AG09319 (cell line): ENCODE measurements at regions not wholly inside any gene's neighbourhood (a gene's known extent, or its start where the extent isn't known, plus 50 kb on each side); places are given as distances from the start of the nearest gene placed in this dataset.
"Not testable (repeated sequence)": the region's sequence is repeated elsewhere in the genome, so short reads cannot be mapped to it uniquely, and the experiment has no call there.

Source experiments
- DNase-seq: peaks from one replicate; pipeline ENCODE4 v3.0.0-alpha.2; 2010; ENCODE audit warnings: low read depth; ENCODE audit errors: extremely low read depth
- TF ChIP-seq, protein P1 (sequence below): IDR thresholded peaks from 2 replicates; pipeline ENCODE4 v1.5.1; 2011; ENCODE audit warnings: low read depth, mild to moderate bottlenecking, inconsistent platforms, low read length, moderate library complexity

DNA sequence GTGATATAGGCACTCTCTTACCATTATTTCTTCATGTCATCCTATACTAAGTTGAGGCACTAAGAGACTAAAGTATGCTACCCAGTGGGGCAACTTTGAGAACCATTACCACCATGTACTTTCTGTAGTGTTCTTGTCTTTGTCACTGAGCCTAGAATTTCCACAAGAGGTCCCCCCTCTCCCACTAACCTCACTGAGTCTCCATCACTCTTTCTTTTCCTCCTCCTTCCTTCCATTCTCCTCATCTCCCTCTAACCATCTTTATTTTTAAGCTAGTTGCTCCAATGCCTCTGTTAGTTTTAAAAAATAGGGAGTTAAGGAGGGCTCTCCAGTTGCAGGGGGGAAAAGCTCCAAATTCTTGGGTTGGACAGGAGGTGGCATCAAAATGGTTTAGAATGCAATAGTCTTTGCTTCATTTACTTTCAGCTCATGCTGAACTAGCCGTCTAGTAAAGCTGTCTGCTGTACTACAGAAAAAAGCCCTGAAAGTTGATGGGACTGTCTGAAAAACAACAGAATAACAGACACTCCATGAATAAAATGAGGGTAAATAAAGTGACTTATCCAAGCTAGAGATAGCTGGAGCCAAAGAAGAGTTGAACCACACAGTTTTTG is 85.1 kb upstream of the MYRIP start:
- no peak for DNase-seq
- TF ChIP-seq, protein P1, sequence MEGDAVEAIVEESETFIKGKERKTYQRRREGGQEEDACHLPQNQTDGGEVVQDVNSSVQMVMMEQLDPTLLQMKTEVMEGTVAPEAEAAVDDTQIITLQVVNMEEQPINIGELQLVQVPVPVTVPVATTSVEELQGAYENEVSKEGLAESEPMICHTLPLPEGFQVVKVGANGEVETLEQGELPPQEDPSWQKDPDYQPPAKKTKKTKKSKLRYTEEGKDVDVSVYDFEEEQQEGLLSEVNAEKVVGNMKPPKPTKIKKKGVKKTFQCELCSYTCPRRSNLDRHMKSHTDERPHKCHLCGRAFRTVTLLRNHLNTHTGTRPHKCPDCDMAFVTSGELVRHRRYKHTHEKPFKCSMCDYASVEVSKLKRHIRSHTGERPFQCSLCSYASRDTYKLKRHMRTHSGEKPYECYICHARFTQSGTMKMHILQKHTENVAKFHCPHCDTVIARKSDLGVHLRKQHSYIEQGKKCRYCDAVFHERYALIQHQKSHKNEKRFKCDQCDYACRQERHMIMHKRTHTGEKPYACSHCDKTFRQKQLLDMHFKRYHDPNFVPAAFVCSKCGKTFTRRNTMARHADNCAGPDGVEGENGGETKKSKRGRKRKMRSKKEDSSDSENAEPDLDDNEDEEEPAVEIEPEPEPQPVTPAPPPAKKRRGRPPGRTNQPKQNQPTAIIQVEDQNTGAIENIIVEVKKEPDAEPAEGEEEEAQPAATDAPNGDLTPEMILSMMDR = peak; percentile 1; the same call in 1 of the 2 replicates

DNA sequence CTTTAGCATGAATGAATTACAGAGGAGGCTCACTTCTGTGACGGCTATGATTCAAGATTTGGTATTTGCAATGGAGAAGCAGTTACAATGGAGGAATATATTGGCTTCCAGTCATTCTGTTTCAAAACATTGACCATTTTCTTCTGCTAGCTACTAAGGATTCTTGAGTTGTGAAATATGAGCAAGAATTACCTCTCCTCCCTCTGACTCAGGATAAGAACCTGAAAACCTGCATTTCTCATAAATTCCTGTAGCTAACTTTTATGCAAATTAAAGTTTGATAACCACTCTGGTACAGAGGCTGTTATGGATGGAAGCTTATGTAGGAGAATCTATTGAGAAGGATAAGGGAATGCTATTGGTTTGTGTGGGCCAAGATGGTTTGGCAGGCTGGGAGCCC is 84.1 kb upstream of the MYRIP start:
- TF ChIP-seq, protein P1 = no peak
- DNase-seq = no peak

DNA sequence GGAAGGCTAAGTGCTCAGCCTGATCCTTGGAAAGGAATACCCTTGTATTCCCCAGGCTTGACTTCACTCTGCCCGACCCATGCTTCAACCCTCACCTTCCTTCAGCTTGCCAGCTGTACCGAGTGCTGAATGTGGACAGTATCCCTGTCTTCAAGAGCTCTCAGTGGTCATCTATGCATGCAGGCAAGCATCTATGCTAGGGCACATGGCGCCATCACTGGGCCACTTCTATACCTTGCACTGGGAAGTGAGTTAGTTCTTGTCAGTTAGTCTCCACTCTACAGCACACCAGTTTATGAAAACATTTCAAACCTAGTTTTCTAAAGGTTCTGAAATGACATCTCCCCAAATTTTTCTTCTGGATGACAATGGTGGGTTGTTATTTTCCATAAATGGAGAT is 82.0 kb upstream of the MYRIP start:
- DNase-seq = no peak
- TF ChIP-seq, protein P1 = peak; percentile 18

DNA sequence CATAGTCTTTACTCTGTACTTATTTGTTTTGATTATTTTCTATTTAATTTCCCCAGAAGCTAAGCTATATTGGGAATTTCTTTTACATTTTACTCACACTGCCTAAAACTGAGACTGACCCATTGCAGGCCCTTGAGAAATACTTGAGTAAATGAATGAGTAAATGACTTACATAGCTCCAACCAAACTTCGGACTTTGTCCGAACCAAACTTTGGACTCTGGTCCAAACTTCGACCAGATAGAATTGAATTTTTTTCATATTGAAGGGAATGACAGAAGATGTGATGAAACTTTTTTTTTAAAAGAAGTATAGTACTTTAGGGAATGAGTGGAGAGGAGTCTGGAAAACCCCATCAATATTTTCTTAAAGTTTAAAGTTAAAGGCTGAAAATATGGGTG is 75.6 kb upstream of the MYRIP start:
- TF ChIP-seq, protein P1 = no peak
- no peak for DNase-seq

DNA sequence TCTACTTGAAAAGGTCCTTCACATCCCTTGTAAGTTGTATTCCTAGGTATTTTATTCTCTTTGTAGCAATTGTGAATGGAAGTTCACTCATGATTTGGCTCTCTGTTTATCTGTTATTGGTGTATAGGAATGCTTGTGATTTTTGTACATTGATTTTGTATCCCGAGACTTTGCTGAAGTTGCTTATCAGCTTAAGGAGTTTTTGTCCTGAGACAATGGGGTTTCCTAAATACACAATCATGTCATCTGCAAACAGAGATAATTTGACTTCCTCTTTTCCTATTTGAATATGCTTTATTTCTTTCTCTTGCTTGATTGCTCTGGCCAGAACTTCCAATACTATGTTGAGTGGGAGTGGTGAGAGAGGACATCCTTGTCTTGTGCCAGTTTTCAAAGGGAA is 69.8 kb upstream of the MYRIP start:
- not testable (repeated sequence) for DNase-seq

DNA sequence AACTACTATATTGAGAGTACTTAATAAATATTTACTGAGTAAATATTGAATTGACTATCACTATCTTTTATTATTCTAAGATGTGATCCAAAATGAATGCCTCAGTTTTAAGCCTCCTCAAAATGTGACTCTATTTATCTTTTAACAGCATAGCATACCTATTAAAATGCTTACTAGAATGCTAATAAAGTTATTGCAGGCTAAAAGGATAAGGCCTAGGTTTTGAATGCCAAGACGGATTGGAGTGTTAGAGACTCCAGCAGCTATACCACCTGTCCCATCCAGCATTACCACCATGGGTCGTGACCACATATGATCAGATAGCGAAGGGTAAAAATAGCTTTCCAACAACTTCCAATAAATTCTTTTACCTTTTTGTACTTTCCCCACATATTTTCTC is 64.7 kb upstream of the MYRIP start:
- DNase-seq = no peak
- TF ChIP-seq, protein P1 = no peak

DNA sequence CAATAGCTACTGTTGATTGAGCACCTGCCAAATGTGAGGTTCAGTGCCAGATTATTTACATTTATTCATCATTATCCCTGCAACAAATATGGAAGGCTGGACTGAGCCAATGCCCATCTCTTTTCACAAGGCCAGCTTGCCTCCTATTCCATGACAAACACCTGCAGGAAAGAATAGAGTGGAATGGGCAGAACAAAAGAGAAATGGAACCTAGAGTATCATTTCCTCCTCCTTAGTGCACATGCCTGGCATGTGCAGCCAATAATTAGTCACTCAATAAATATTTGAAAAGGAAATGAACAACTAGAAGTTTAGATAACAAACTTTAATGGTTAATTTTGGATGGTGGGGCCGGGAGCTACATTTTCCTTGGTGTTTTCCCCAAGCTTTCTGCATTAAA is 61.4 kb upstream of the MYRIP start:
- TF ChIP-seq, protein P1 = no peak
- no peak for DNase-seq

DNA sequence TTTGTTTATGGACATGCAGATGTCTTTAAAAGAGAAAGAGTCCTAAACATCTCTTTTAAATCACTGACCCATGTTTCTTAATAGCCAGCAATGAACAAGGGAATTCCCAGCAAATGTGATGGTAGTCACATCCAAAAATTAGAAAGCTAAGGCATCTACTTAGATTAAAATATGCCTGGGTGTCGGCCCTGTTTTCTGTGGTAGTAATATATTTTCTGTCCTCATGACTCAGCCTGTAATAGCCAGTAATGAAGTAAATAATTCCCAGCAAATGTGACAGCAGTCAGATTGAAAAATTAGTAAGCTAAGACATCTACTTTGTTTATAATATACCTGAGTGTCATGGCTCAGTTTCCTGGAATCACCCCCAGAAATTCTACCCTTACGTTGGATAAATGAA is 60.6 kb upstream of the MYRIP start:
- DNase-seq = no peak
- TF ChIP-seq, protein P1 = no peak
